Sigmoid colon (tissue), 4 donors: ENCODE measurements at regions not wholly inside any gene's neighbourhood (a gene's known extent, or its start where the extent isn't known, plus 50 kb on each side); places are given as distances from the start of the nearest gene placed in this dataset.
"Not testable (repeated sequence)": the region's sequence is repeated elsewhere in the genome, so short reads cannot be mapped to it uniquely, and the experiment has no call there.

Experiments used
- CTCF ChIP-seq, 4 experiments: fragments of 450-650 bp in 3 of 4; fragments of 200-600 bp in 1 of 4; IDR thresholded peaks; one replicate each; pipeline ENCODE4 v1.5.1; 2016 to 2019; ENCODE audit warnings: antibody characterized with exemption in 4 of 4, mild to moderate bottlenecking in 3 of 4, moderate library complexity in 2 of 4
- POLR2AphosphoS5 ChIP-seq, 4 donors: sonication (generic); formaldehyde crosslinking; IDR thresholded peaks; one replicate each; pipeline ENCODE4 v1.6.1; 2017; ENCODE audit warnings: antibody characterized with exemption in 4 of 4

- not testable (repeated sequence) for TF ChIP-seq POLR2AphosphoS5, CTCF (IDR thresholded peaks at IDR 0.05)
These were observed 66.6 kb upstream of the MSH6 start for GRCh38 chr2:47716307-47716706.
